GM06990 (cell line): ENCODE measurements at regions not wholly inside any gene's neighbourhood (a gene's known extent, or its start where the extent isn't known, plus 50 kb on each side); places are given as distances from the start of the nearest gene placed in this dataset.
"Not testable (repeated sequence)": the region's sequence is repeated elsewhere in the genome, so short reads cannot be mapped to it uniquely, and the experiment has no call there.

Experiments
- DNase-seq: peaks from one replicate; pipeline ENCODE4 v3.0.0-alpha.2; 2011; ENCODE audit not compliant: insufficient read length; ENCODE audit errors: extremely low read depth
- H3K27me3 ChIP-seq: replicated peaks from 2 replicates; pipeline ENCODE4 v1.6.0; 2011; ENCODE audit warnings: low read length; ENCODE audit not compliant: control insufficient read depth, insufficient read depth
- H3K36me3 ChIP-seq: 2 replicates; pipeline ENCODE4 v1.5.1; 2011; ENCODE audit warnings: low read length; ENCODE audit not compliant: control insufficient read depth, insufficient read depth
- H3K4me3 ChIP-seq: replicated peaks from 2 replicates; pipeline ENCODE4 v1.5.1; 2011; ENCODE audit warnings: low read depth, mild to moderate bottlenecking, control low read depth, low read length
- CTCF ChIP-seq: IDR thresholded peaks from 2 replicates; pipeline ENCODE4 v1.5.1; 2011; ENCODE audit warnings: low read length, control low read depth, mild to moderate bottlenecking, inconsistent platforms; ENCODE audit not compliant: insufficient read depth, poor library complexity, severe bottlenecking

- H3K36me3 ChIP-seq: no peaks in the 10 kb centered on the region
- no peak for TF ChIP-seq CTCF
- H3K4me3 ChIP-seq: no peak overlapping the region
- no peaks in the 10 kb centered on the region; the same call in 1 of the 2 replicates for H3K27me3 ChIP-seq
- DNase-seq: no peak
These were observed 142.3 kb upstream of the KCNE2 start for GRCh38 chr21:34221331-34222030.

DNA sequence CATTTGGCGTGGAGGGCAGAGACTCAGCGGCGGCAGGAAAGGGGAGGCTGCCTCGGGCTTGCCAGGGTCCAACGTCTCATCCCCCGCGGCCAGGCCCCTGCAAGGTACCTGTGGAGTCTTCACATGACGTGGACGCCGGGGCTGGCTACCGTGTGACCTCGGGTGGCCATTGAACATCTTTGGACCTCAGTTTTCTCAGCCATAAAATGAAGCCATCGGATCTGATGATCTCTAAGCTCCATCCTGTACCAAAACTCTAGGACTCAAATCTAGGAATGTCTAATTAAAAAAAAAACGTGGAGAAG lies 141.8 kb upstream of the KCNE2 start:
- no peak overlapping the region for H3K4me3 ChIP-seq
- no peaks in the 10 kb centered on the region for H3K36me3 ChIP-seq
- DNase-seq: no peak
- no peaks in the 10 kb centered on the region; the same call in 1 of the 2 replicates for H3K27me3 ChIP-seq
- TF ChIP-seq CTCF: no peak

DNA sequence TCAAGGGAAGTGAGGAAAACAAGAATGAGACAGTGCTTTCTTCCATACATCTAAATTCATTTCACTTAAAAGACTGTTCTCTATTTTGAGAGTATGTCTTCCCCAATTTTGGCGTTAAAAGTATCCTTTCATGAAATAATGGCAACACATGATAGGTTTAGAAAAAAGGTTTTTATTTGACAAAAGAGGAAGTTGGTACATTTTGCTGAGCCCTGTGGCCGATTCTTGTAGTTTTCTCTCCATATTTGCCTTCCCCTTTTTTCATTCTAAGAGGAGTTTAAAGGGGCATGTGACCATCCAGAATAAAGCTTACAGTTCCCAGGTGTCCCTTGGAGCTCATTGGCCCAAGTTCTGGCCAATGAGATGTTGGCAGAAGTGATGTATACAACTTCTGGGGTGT lies 140.4 kb upstream of the KCNE2 start:
- H3K36me3 ChIP-seq: no peaks in the 10 kb centered on the region
- H3K27me3 ChIP-seq: no peaks in the 10 kb centered on the region; the same call in 1 of the 2 replicates
- no peak for TF ChIP-seq CTCF
- no peak for DNase-seq
- no peak overlapping the region for H3K4me3 ChIP-seq

GRCh38 chr21:34227386-34227852 lies 136.4 kb upstream of the KCNE2 start:
- Histone ChIP-seq H3K36me3 (no peaks in the 10 kb centered on the region), H3K27me3 (no peaks in the 10 kb centered on the region), H3K4me3 (no peak overlapping the region)
- no peak for TF ChIP-seq CTCF
- no peak for DNase-seq

GRCh38 chr21:34228792-34229191 lies 135.0 kb upstream of the KCNE2 start:
- DNase-seq: no peak
- no peak for TF ChIP-seq CTCF

DNA sequence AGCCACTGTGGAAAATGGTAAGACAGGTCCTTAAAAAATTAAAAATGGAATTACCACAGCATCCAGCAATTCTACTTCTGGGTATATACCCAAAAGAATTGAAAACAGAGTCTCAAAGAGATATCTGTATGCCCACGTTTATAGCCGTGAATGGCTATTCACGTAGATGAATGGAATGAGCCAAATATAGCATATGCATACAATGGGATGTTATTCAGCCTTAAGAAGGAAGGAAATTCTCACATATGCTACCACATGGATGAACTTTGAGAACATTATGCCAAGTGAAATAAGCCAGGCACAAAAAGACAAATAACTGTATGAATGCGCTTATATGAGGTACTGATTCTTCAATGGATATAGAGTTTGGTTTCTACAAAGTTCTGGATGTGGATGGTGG lies 134.5 kb upstream of the KCNE2 start:
- no peaks in the 10 kb centered on the region for H3K27me3 ChIP-seq
- H3K4me3 ChIP-seq: no peak overlapping the region
- no peaks in the 10 kb centered on the region for H3K36me3 ChIP-seq
- TF ChIP-seq CTCF: no peak
- DNase-seq: no peak

More at GRCh38 chr21:34228792-34229191, 135.0 kb upstream of the KCNE2 start:
- Histone ChIP-seq H3K36me3 (no peaks in the 10 kb centered on the region), H3K27me3 (no peaks in the 10 kb centered on the region), H3K4me3 (no peak overlapping the region)

- not testable (repeated sequence) for H3K27me3 ChIP-seq, H3K36me3 ChIP-seq, H3K4me3 ChIP-seq, DNase-seq
These were observed 130.1 kb upstream of the KCNE2 start for GRCh38 chr21:34233741-34234140.
